Hematopoietic multipotent progenitor cell treated with erythropoietin and hydrocortisone succinate and interleukin-3 and kit ligand, for 17 days (in vitro differentiated cells): ENCODE measurements at regions not wholly inside any gene's neighbourhood (a gene's known extent, or its start where the extent isn't known, plus 50 kb on each side); places are given as distances from the start of the nearest gene placed in this dataset.

Experiments
- DNase-seq: peaks from one replicate; pipeline ENCODE4 v3.0.0-alpha.2; 2015; ENCODE audit warnings: low spot score

GRCh38 chrX:5528057-5528456 is 700.6 kb downstream of the NLGN4X start:
- no peak for DNase-seq

GRCh38 chrX:5526191-5526590 is 702.5 kb downstream of the NLGN4X start:
- DNase-seq = no peak

GRCh38 chrX:5490786-5491563 is 737.7 kb downstream of the NLGN4X start:
- DNase-seq = no peak

GRCh38 chrX:5474282-5474681 is 754.4 kb downstream of the NLGN4X start:
- DNase-seq = no peak

GRCh38 chrX:5458300-5458842 is 770.3 kb downstream of the NLGN4X start:
- DNase-seq = no peak

GRCh38 chrX:5449323-5449722 is 779.3 kb downstream of the NLGN4X start:
- no peak for DNase-seq

GRCh38 chrX:5431823-5432222 is 796.8 kb downstream of the NLGN4X start:
- DNase-seq = no peak

GRCh38 chrX:5425119-5425518 is 803.5 kb downstream of the NLGN4X start:
- DNase-seq = no peak

- no peak for DNase-seq
Observed at GRCh38 chrX:5417381-5417780, 811.3 kb downstream of the NLGN4X start.

GRCh38 chrX:5415738-5416137 is 812.9 kb downstream of the NLGN4X start:
- no peak for DNase-seq

- no peak for DNase-seq
Observed at GRCh38 chrX:5409106-5409505, 819.6 kb downstream of the NLGN4X start.

GRCh38 chrX:5402461-5402860 is 826.2 kb downstream of the NLGN4X start:
- DNase-seq = no peak

GRCh38 chrX:5399403-5399802 is 829.3 kb downstream of the NLGN4X start:
- DNase-seq = no peak

- DNase-seq = no peak
Observed at GRCh38 chrX:5397409-5397808, 831.3 kb downstream of the NLGN4X start.

GRCh38 chrX:5390376-5390775 is 838.3 kb downstream of the NLGN4X start:
- no peak for DNase-seq

- DNase-seq = no peak
Observed at GRCh38 chrX:5388087-5388486, 840.6 kb downstream of the NLGN4X start.

GRCh38 chrX:5380426-5380825 is 848.2 kb downstream of the NLGN4X start:
- DNase-seq = no peak

GRCh38 chrX:5341902-5342301 is 886.8 kb downstream of the NLGN4X start:
- DNase-seq = no peak

GRCh38 chrX:5337160-5337559 is 891.5 kb downstream of the NLGN4X start:
- no peak for DNase-seq

GRCh38 chrX:5324546-5324945 is 904.1 kb downstream of the NLGN4X start:
- no peak for DNase-seq

- no peak for DNase-seq
Observed at GRCh38 chrX:5314148-5314547, 914.5 kb downstream of the NLGN4X start.

GRCh38 chrX:5307416-5307815 is 921.3 kb downstream of the NLGN4X start:
- no peak for DNase-seq

GRCh38 chrX:5306654-5307121 is 922.0 kb downstream of the NLGN4X start:
- no peak for DNase-seq

- no peak for DNase-seq
Observed at GRCh38 chrX:5305452-5305851, 923.2 kb downstream of the NLGN4X start.
